PC-3 (cell line): ENCODE measurements at regions not wholly inside any gene's neighbourhood (a gene's known extent, or its start where the extent isn't known, plus 50 kb on each side); places are given as distances from the start of the nearest gene placed in this dataset.

Source experiments
- ATAC-seq: fragments of 200-7000 bp; cut with Tn5 transposase; 2 replicates; pipeline ENCODE4 v1.9.1; 2020; ENCODE audit warnings: mild to moderate bottlenecking, moderate library complexity
- BruUV-seq: library from RNA; stranded (reverse); fragments of 400-500 nt; replicated peaks from 2 replicates; lab custom pipeline; 2021; lab: Mats Ljungman, UMichigan
- CTCF ChIA-PET: fragments of 300-600 bp; sonication (Branson Sonifier 250); formaldehyde crosslinking; loops from one replicate; lab custom pipeline; 2022; ENCODE audit warnings: antibody characterized with exemption; lab: Charles Lee
- POLR2A ChIA-PET: fragments of 300-600 bp; sonication (Branson Sonifier 250); formaldehyde crosslinking; loops from one replicate; lab custom pipeline; 2022; ENCODE audit warnings: antibody characterized with exemption; ENCODE audit not compliant: unreplicated experiment; lab: Charles Lee
- DNase-seq: peaks from one replicate; pipeline ENCODE4 v3.0.0-alpha.2; 2015
- H2AFZ ChIP-seq: fragments of 300-600 bp; sonication (generic); 2 replicates; pipeline ENCODE4 v1.6.0; 2016; ENCODE audit warnings: antibody characterized with exemption, low read length
- H3F3A ChIP-seq: fragments of 300-600 bp; sonication (generic); one replicate; pipeline ENCODE4 v1.6.0; 2017; ENCODE audit warnings: antibody characterized with exemption, low read length, control low read depth, mild to moderate bottlenecking; ENCODE audit not compliant: unreplicated experiment
- H3K27ac ChIP-seq: fragments of 300-600 bp; sonication (generic); 2 replicates; pipeline ENCODE4 v1.5.1; 2016; ENCODE audit warnings: mild to moderate bottlenecking, low read length
- H3K27me3 ChIP-seq: fragments of 300-600 bp; sonication (generic); 2 replicates; pipeline ENCODE4 v1.6.1; 2016; ENCODE audit warnings: low read length, mixed read lengths
- H3K36me3 ChIP-seq: fragments of 300-600 bp; sonication (generic); 2 replicates; pipeline ENCODE4 v1.6.1; 2016; ENCODE audit warnings: low read depth, mixed run types, low read length, mixed read lengths
- H3K4me1 ChIP-seq: fragments of 300-600 bp; sonication (generic); 2 replicates; pipeline ENCODE4 v1.5.1; 2016; ENCODE audit warnings: low read length; ENCODE audit not compliant: insufficient read depth
- H3K4me2 ChIP-seq: fragments of 300-600 bp; sonication (generic); 2 replicates; pipeline ENCODE4 v1.6.0; 2016; ENCODE audit warnings: low read length
- H3K4me3 ChIP-seq: fragments of 300-600 bp; sonication (generic); 2 replicates; pipeline ENCODE4 v1.5.1; 2016; ENCODE audit warnings: mild to moderate bottlenecking, low read length, mixed read lengths
- H3K79me2 ChIP-seq: fragments of 300-600 bp; sonication (generic); 2 replicates; pipeline ENCODE4 v1.6.1; 2017; ENCODE audit warnings: low read length, mixed read lengths
- H3K9ac ChIP-seq: fragments of 300-600 bp; sonication (generic); 2 replicates; pipeline ENCODE4 v1.6.0; 2016; ENCODE audit warnings: mild to moderate bottlenecking, low read length
- H3K9me2 ChIP-seq: fragments of 300-600 bp; sonication (generic); replicated peaks from 2 replicates; pipeline ENCODE4 v1.6.1; 2016; ENCODE audit warnings: mixed run types, low read length, mixed read lengths
- H3K9me3 ChIP-seq: fragments of 300-600 bp; sonication (generic); 2 replicates; pipeline ENCODE4 v1.6.1; 2016; ENCODE audit warnings: low read length, mixed read lengths
- H4K20me1 ChIP-seq: fragments of 300-600 bp; sonication (generic); 2 replicates; pipeline ENCODE4 v1.6.1; 2016; ENCODE audit warnings: low read length, mixed read lengths
- CTCF ChIP-seq: fragments of 300-600 bp; sonication (generic); conservative IDR thresholded peaks from 2 replicates; pipeline ENCODE4 v1.5.1; 2017; ENCODE audit warnings: antibody characterized with exemption, low read depth, mild to moderate bottlenecking, low read length
- EZH2 ChIP-seq: fragments of 300-600 bp; sonication (generic); IDR thresholded peaks from one replicate; pipeline ENCODE4 v1.6.1; 2017; ENCODE audit warnings: antibody characterized with exemption, mild to moderate bottlenecking, low read length; ENCODE audit not compliant: unreplicated experiment
- EZH2phosphoT487 ChIP-seq: fragments of 300-600 bp; sonication (generic); IDR thresholded peaks from 2 replicates; pipeline ENCODE4 v1.6.1; 2018; ENCODE audit warnings: mild to moderate bottlenecking, antibody characterized with exemption, low read length, borderline replicate concordance
- intact Hi-C: fragments of 100-400 bp; cut with micrococcal nuclease; formaldehyde crosslinking; loops from 2 replicates; pipeline ENCODE4 v1.9.0; 2023

- ChIA-PET POLR2A (no interaction called here), CTCF (no interaction called here)
- no peaks in the 10 kb centered on the region for H3K4me1 ChIP-seq
- intact Hi-C loops, result no loop called here
- TF ChIP-seq EZH2 (no peak), CTCF (no peak), EZH2phosphoT487 (no peak)
- H3K9me2 ChIP-seq, result no peaks in the 10 kb centered on the region
- H4K20me1 ChIP-seq, result no peaks in the 10 kb centered on the region
- H3K9me3 ChIP-seq, result no peaks in the 10 kb centered on the region
- no peak overlapping the region for H3K4me2 ChIP-seq
- no peaks in the 10 kb centered on the region for H3F3A ChIP-seq
- no peaks in the 10 kb centered on the region for H3K79me2 ChIP-seq
- H3K27me3 ChIP-seq, result no peaks in the 10 kb centered on the region
- BruUV-seq, result no TSS peak
- no peak for ATAC-seq
- H3K27ac ChIP-seq, result no peak overlapping the region
- no peak overlapping the region for H2AFZ ChIP-seq
- no peak overlapping the region for H3K9ac ChIP-seq
- DNase-seq, result no peak
- no peaks in the 10 kb centered on the region for H3K36me3 ChIP-seq
- no peak overlapping the region for H3K4me3 ChIP-seq
These were observed 155.5 kb upstream of the MGAT4C start for GRCh38 chr12:86411710-86412109.

GRCh38 chr12:86407620-86408208 is 151.5 kb upstream of the MGAT4C start:
- H3K9ac ChIP-seq, result no peak overlapping the region
- no peak for TF ChIP-seq EZH2
- TF ChIP-seq EZH2phosphoT487, result no peak
- no peak for TF ChIP-seq CTCF
- no peaks in the 10 kb centered on the region for H3K27me3 ChIP-seq
- ChIA-PET CTCF (no interaction called here), POLR2A (no interaction called here)
- BruUV-seq, result no TSS peak
- no peaks in the 10 kb centered on the region for H3F3A ChIP-seq
- no peaks in the 10 kb centered on the region for H3K9me3 ChIP-seq
- no peaks in the 10 kb centered on the region for H3K79me2 ChIP-seq
- no peaks in the 10 kb centered on the region for H3K36me3 ChIP-seq
- ATAC-seq, result no peak
- intact Hi-C loops, result loop anchor here (10.0 kb wide), 1 partner anchor 137 kb away; no protein-coding TSS in a partner anchor
- H3K4me1 ChIP-seq, result no peaks in the 10 kb centered on the region
- H3K4me3 ChIP-seq, result no peak overlapping the region
- no peaks in the 10 kb centered on the region for H4K20me1 ChIP-seq
- no peak overlapping the region for H3K27ac ChIP-seq
- no peak overlapping the region for H3K4me2 ChIP-seq
- no peak overlapping the region for H2AFZ ChIP-seq
- DNase-seq, result no peak
- no peaks in the 10 kb centered on the region for H3K9me2 ChIP-seq

- H3K27ac ChIP-seq, result no peak overlapping the region
- intact Hi-C loops, result no loop called here
- H3K9ac ChIP-seq, result no peak overlapping the region
- no peaks in the 10 kb centered on the region for H3K4me1 ChIP-seq
- H3K27me3 ChIP-seq, result no peaks in the 10 kb centered on the region
- POLR2A ChIA-PET, result no interaction called here
- H3K9me2 ChIP-seq, result no peaks in the 10 kb centered on the region
- BruUV-seq, result no TSS peak
- H3F3A ChIP-seq, result no peaks in the 10 kb centered on the region
- peak; percentile 30 for DNase-seq
- H3K79me2 ChIP-seq, result no peaks in the 10 kb centered on the region
- no peaks in the 10 kb centered on the region for H4K20me1 ChIP-seq
- H3K9me3 ChIP-seq, result no peaks in the 10 kb centered on the region
- no peaks in the 10 kb centered on the region for H3K36me3 ChIP-seq
- no peak overlapping the region for H3K4me2 ChIP-seq
- TF ChIP-seq EZH2phosphoT487, result no peak
- no peak for TF ChIP-seq CTCF
- TF ChIP-seq EZH2, result no peak
- no peak overlapping the region for H3K4me3 ChIP-seq
- no peak overlapping the region for H2AFZ ChIP-seq
- CTCF ChIA-PET, result no interaction called here
- peak; percentile 64; the same call in 1 of the 2 replicates for ATAC-seq
These were observed 133.8 kb upstream of the MGAT4C start for GRCh38 chr12:86389949-86390348.
